ENCODE measurements at regions not wholly inside any gene's neighbourhood (a gene's known extent, or its start where the extent isn't known, plus 50 kb on each side); places are given as distances from the start of the nearest gene placed in this dataset.

DNA sequence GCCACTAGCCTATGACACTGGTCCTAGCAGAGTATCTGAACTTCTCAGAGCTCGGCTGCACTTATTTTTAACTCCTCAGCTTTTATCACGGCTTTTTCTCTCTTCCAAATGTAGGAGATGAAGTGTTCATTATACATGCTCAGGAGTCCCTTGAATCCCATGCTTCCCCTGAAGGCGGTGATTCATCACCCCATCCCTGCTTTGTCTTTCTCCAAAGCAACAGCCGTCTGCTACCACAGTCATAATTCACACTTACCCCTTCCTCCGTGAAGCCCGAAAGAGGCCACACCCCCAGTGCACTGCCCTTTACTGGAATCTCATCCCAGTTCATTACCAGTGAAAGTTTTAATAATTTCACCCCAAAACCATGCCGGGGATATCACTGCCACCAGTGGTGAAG lies 301.5 kb upstream of the SHH start:
- Mint-ChIP-seq H3K36me3 (no peaks in the 10 kb centered on the region), H3K4me1 (no peaks in the 10 kb centered on the region), H3K27ac (no peak overlapping the region), H3K27me3 (peaks cover 4% of the 10 kb centered on the region in 2 donors), H3K4me3 (no peak overlapping the region), H3K9me3 (peaks cover 0 to 6% (median 0%) of the 10 kb centered on the region in 8 donors)
- POLR2A ChIA-PET (ENCODE audit: partially characterized antibody) = no interaction called here
- no peak for DNase-seq
- no peak overlapping the region for H3K4me3 ChIP-seq (ENCODE audit: low read length in 2 of 2)
- no peaks in the 10 kb centered on the region for H3K4me1 ChIP-seq (ENCODE audit: insufficient read depth, low read length)
- no peaks in the 10 kb centered on the region for H3K9me3 ChIP-seq (ENCODE audit: control insufficient read depth in 1 of 2, low read length in 2 of 2)
- no peak overlapping the region for H3K27ac ChIP-seq (ENCODE audit: low read depth, low read length)
- CTCF ChIA-PET (ENCODE audit: partially characterized antibody) = no interaction called here
- no peaks in the 10 kb centered on the region for H3K36me3 ChIP-seq (ENCODE audit: insufficient read depth, low read length)
- no peaks in the 10 kb centered on the region for H3K27me3 ChIP-seq (ENCODE audit: insufficient read depth, low read length)
- intact Hi-C loops (cut with micrococcal nuclease) = no loop called here

DNA sequence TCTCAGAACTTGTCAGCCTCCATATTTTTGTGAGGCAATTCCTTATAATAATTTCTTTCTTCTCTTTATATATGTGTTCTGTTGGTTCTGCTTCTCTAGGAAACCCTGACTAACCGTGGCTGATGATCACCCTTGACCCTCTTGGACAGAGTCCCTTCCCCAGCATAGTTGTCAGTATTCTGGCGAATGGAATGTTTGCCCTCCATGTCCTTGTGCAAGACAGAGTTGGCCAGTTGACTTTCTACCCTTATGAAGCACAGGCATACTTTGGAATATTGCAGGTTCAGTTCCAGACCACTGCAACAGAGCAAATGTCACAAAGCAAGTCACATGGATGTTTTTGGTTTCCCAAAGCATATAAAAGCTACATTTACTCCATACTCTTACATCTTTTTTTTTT lies 297.7 kb upstream of the SHH start:
- Mint-ChIP-seq H3K4me1 (no peaks in the 10 kb centered on the region), H3K27ac (no peak overlapping the region), H3K36me3 (no peaks in the 10 kb centered on the region), H3K27me3 (peaks cover 0 to 4% of the 10 kb centered on the region in 2 donors), H3K9me3 (peaks cover 0 to 4% (median 0%) of the 10 kb centered on the region in 8 donors), H3K4me3 (no peak overlapping the region)
- H3K27me3 ChIP-seq (ENCODE audit: insufficient read depth, low read length) = no peaks in the 10 kb centered on the region
- CTCF ChIA-PET (ENCODE audit: partially characterized antibody) = no interaction called here
- POLR2A ChIA-PET (ENCODE audit: partially characterized antibody) = no interaction called here
- H3K4me1 ChIP-seq (ENCODE audit: insufficient read depth, low read length) = no peaks in the 10 kb centered on the region
- no peak overlapping the region for H3K4me3 ChIP-seq (ENCODE audit: low read length in 2 of 2)
- no peak overlapping the region for H3K27ac ChIP-seq (ENCODE audit: low read depth, low read length)
- DNase-seq = no peak
- no peaks in the 10 kb centered on the region for H3K9me3 ChIP-seq (ENCODE audit: control insufficient read depth in 1 of 2, low read length in 2 of 2)
- no peaks in the 10 kb centered on the region for H3K36me3 ChIP-seq (ENCODE audit: insufficient read depth, low read length)
- intact Hi-C loops (cut with micrococcal nuclease) = no loop called here

DNA sequence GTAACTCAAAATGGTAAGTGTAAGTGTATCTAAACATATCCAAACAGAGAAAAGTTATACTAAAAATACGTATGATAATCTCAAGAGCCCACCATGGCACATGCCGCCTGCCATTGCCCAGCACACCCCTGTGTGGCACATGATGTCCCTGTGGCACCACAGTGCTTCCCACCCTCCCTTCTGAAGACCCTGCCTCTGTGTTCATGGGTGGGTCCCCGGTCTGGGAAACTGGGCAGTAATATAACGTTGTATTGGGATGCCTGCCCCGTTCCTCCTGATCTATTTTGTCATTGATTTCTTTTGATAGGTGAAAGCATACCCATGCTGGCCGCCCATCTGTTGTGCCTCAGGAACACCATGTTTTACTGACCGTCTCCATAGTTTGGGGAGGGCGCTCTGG lies 296.8 kb upstream of the SHH start:
- H3K4me3 ChIP-seq (ENCODE audit: low read length in 2 of 2) = no peak overlapping the region
- ChIA-PET CTCF (ENCODE audit: partially characterized antibody) (no interaction called here), POLR2A (ENCODE audit: partially characterized antibody) (no interaction called here)
- H3K36me3 ChIP-seq (ENCODE audit: insufficient read depth, low read length) = no peaks in the 10 kb centered on the region
- no peaks in the 10 kb centered on the region for H3K4me1 ChIP-seq (ENCODE audit: insufficient read depth, low read length)
- Mint-ChIP-seq H3K4me3 (no peak overlapping the region), H3K27me3 (peaks cover 0 to 4% of the 10 kb centered on the region in 2 donors), H3K36me3 (no peaks in the 10 kb centered on the region), H3K4me1 (no peaks in the 10 kb centered on the region), H3K9me3 (peaks cover 0 to 4% (median 0%) of the 10 kb centered on the region in 8 donors), H3K27ac (no peak overlapping the region)
- no peak for DNase-seq
- no peaks in the 10 kb centered on the region for H3K9me3 ChIP-seq (ENCODE audit: control insufficient read depth in 1 of 2, low read length in 2 of 2)
- H3K27ac ChIP-seq (ENCODE audit: low read depth, low read length) = no peak overlapping the region
- intact Hi-C loops (cut with micrococcal nuclease) = no loop called here
- H3K27me3 ChIP-seq (ENCODE audit: insufficient read depth, low read length) = no peaks in the 10 kb centered on the region

DNA sequence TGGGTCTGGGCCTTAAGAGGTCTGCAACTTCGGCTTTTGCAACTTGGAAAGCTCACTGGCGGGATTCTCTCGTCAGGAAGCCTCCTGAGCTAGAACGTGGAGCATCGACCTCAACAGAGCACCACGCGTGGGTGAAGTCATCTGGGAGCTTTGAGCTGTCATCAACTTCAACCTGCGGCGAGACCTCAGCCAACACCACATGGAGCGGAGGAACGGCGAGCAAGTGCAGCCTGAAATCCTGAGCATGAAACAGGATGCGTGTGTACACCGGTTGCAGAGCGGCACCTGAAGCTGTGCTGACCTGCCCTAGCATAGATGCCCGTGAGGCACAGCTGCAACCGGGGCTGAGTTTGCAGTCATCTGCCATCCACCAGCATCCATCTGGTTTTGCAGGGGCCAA lies 295.7 kb upstream of the SHH start:
- no peaks in the 10 kb centered on the region for H3K27me3 ChIP-seq (ENCODE audit: insufficient read depth, low read length)
- Mint-ChIP-seq H3K4me1 (no peaks in the 10 kb centered on the region), H3K27me3 (no peaks in the 10 kb centered on the region), H3K36me3 (no peaks in the 10 kb centered on the region), H3K9me3 (peaks cover 0 to 4% (median 0%) of the 10 kb centered on the region in 8 donors), H3K4me3 (no peak overlapping the region), H3K27ac (no peak overlapping the region)
- H3K36me3 ChIP-seq (ENCODE audit: insufficient read depth, low read length) = no peaks in the 10 kb centered on the region
- no peaks in the 10 kb centered on the region for H3K9me3 ChIP-seq (ENCODE audit: control insufficient read depth in 1 of 2, low read length in 2 of 2)
- intact Hi-C loops (cut with micrococcal nuclease) = no loop called here
- no peak for DNase-seq
- no peak overlapping the region for H3K27ac ChIP-seq (ENCODE audit: low read depth, low read length)
- H3K4me3 ChIP-seq (ENCODE audit: low read length in 2 of 2) = no peak overlapping the region
- ChIA-PET POLR2A (ENCODE audit: partially characterized antibody) (no interaction called here), CTCF (ENCODE audit: partially characterized antibody) (no interaction called here)
- no peaks in the 10 kb centered on the region for H3K4me1 ChIP-seq (ENCODE audit: insufficient read depth, low read length)

DNA sequence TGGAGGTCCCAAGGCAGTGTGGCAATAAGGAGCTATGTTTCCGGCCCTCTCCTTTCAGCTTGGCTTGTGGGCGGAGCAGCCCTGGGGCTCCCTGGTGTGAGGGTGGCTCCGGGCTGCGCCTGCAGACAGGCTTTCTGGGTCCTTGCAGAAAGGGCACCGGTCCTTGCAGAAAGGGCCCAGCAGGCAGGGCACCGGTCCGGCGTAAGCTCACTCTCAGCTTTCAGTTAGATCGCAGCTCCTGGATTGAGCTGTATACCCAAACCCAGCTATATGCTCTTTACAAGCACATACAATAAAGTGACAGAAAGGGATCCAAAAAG lies 293.8 kb upstream of the SHH start:
- Histone ChIP-seq H3K4me3 (ENCODE audit: low read length in 2 of 2) (no peak overlapping the region), H3K27ac (ENCODE audit: low read depth, low read length) (no peak overlapping the region), H3K4me1 (ENCODE audit: insufficient read depth, low read length) (no peaks in the 10 kb centered on the region), H3K27me3 (ENCODE audit: insufficient read depth, low read length) (no peaks in the 10 kb centered on the region), H3K9me3 (ENCODE audit: control insufficient read depth in 1 of 2, low read length in 2 of 2) (no peaks in the 10 kb centered on the region), H3K36me3 (ENCODE audit: insufficient read depth, low read length) (no peaks in the 10 kb centered on the region)
- H3K27ac Mint-ChIP-seq = peak overlapping the region in 1 of 7 donors; percentile 49
- H3K27me3 Mint-ChIP-seq = no peaks in the 10 kb centered on the region
- H3K4me3 Mint-ChIP-seq = no peak overlapping the region
- H3K4me1 Mint-ChIP-seq = no peaks in the 10 kb centered on the region
- no peaks in the 10 kb centered on the region for H3K9me3 Mint-ChIP-seq
- CTCF ChIA-PET (ENCODE audit: partially characterized antibody) = no interaction called here
- intact Hi-C loops (cut with micrococcal nuclease) = no loop called here
- no peaks in the 10 kb centered on the region for H3K36me3 Mint-ChIP-seq
- POLR2A ChIA-PET (ENCODE audit: partially characterized antibody) = no interaction called here
- DNase-seq = no peak

DNA sequence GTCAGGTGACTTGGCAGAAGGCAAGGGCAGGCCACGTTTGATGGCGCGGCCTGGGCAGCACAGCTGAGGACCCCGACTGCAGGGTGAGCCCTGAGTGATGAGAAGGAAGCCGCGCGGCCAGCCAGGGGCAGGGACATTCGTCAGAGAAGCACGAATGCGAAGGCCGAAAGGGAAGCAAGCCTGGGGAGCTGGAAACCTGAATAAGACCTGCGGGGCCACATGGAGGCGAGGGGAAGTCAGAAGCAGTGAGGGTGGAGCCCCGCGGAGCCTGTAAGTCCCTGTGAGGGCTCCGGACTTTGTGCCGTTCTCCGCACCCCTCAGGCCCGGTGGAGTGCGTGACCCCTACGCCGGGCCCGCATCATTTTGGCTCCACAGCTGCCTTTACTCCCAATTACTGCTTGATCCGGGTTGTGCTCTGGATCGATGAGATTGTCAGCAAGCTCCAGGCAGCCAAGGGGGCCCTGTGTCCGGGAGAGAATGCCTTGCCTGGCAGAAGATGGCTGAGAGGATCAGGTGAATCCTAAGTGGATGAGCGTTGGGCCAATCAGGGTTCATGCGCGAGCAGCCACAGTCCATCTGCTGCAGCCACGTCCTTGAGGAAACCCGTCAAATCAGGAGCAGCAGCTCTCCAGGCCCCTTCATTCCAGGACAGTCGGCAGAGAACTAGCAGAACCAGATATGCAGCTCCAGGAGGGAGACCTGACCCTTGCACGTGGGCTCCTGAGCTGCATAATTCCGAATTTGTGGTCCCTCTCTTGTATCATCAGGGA lies 293.3 kb upstream of the SHH start:
- Mint-ChIP-seq H3K27me3 (no peaks in the 10 kb centered on the region), H3K4me3 (no peak overlapping the region), H3K9me3 (no peaks in the 10 kb centered on the region), H3K4me1 (no peaks in the 10 kb centered on the region), H3K36me3 (no peaks in the 10 kb centered on the region), H3K27ac (peak overlapping the region in 1 of 7 donors; percentile 70)
- POLR2A ChIA-PET (ENCODE audit: partially characterized antibody) = no interaction called here
- H3K9me3 ChIP-seq (ENCODE audit: control insufficient read depth in 1 of 2, low read length in 2 of 2) = no peaks in the 10 kb centered on the region
- H3K27me3 ChIP-seq (ENCODE audit: insufficient read depth, low read length) = no peaks in the 10 kb centered on the region
- DNase-seq = no peak
- intact Hi-C loops (cut with micrococcal nuclease) = no loop called here
- no peak overlapping the region for H3K27ac ChIP-seq (ENCODE audit: low read depth, low read length)
- no peak overlapping the region for H3K4me3 ChIP-seq (ENCODE audit: low read length in 2 of 2)
- no peaks in the 10 kb centered on the region for H3K4me1 ChIP-seq (ENCODE audit: insufficient read depth, low read length)
- CTCF ChIA-PET (ENCODE audit: partially characterized antibody) = no interaction called here
- no peaks in the 10 kb centered on the region for H3K36me3 ChIP-seq (ENCODE audit: insufficient read depth, low read length)

DNA sequence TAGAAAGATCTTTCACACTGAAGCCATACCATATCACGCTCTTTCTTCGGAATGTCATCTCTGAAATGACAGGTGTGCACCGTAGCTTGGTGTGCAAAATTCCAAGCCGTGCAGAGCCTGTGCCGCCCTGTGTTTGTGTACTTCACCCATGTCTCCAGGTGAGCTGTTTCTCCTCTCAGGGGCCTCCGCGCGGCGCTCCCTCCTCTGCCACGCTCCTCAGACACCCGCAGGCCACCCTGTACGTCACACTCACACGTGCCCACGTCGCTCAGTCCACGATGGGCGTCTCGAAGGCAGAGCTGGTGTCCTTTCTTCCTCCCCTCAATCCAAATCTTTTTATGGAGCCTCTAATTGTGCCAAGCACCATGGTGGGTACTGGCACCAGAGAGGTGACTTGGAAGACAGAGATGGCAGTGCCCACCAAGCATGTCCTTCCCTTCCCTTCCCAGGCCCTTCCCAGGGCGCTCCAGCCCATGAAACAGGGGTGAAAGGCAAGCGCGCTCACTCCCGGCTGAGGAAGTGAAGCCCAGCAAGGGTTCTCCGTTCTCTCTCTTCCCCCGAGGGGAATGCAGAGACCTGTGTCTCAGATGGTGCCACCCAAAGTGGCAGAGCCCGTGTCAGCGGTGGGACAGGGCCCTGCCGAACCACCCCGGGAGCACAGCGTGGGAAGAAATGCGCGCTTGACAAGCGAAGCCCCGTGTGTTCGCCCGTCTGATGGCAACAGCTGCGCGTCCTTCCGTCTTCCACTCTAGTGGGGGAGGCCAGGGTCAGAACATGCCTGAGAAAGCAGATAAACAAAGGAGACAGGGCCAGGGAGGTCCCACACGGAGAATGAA lies 292.5 kb upstream of the SHH start:
- no peak for DNase-seq
- H3K36me3 ChIP-seq (ENCODE audit: insufficient read depth, low read length) = no peaks in the 10 kb centered on the region
- H3K4me3 ChIP-seq (ENCODE audit: low read length in 2 of 2) = no peak overlapping the region
- no peaks in the 10 kb centered on the region for H3K4me1 ChIP-seq (ENCODE audit: insufficient read depth, low read length)
- H3K9me3 Mint-ChIP-seq = no peaks in the 10 kb centered on the region
- no peaks in the 10 kb centered on the region for H3K27me3 ChIP-seq (ENCODE audit: insufficient read depth, low read length)
- ChIA-PET POLR2A (ENCODE audit: partially characterized antibody) (no interaction called here), CTCF (ENCODE audit: partially characterized antibody) (no interaction called here)
- no peak overlapping the region for H3K27ac Mint-ChIP-seq
- H3K27me3 Mint-ChIP-seq = no peaks in the 10 kb centered on the region
- H3K4me1 Mint-ChIP-seq = no peaks in the 10 kb centered on the region
- intact Hi-C loops (cut with micrococcal nuclease) = no loop called here
- H3K4me3 Mint-ChIP-seq = no peak overlapping the region
- no peaks in the 10 kb centered on the region for H3K36me3 Mint-ChIP-seq
- H3K27ac ChIP-seq (ENCODE audit: low read depth, low read length) = no peak overlapping the region
- H3K9me3 ChIP-seq (ENCODE audit: control insufficient read depth in 1 of 2, low read length in 2 of 2) = no peaks in the 10 kb centered on the region

Data from CD4-positive, alpha-beta memory T cell (primary cell).